Nephron progenitor cell (in vitro differentiated cells): ENCODE measurements at regions not wholly inside any gene's neighbourhood (a gene's known extent, or its start where the extent isn't known, plus 50 kb on each side); places are given as distances from the start of the nearest gene placed in this dataset.

Source experiments
- DNase-seq: peaks from one replicate; pipeline ENCODE4 v3.0.0; 2021
- H3K27ac Mint-ChIP-seq: 2 replicates; pipeline ENCODE4 v1.8.0; 2021; ENCODE audit warnings: mild to moderate bottlenecking, moderate library complexity, mixed read lengths
- H3K27me3 Mint-ChIP-seq: 2 replicates; pipeline ENCODE4 v1.8.0; 2021; ENCODE audit warnings: mild to moderate bottlenecking, low read depth, mixed read lengths; ENCODE audit not compliant: poor library complexity
- H3K36me3 Mint-ChIP-seq: 2 replicates; pipeline ENCODE4 v1.8.0; 2021; ENCODE audit warnings: low read depth, mixed read lengths
- H3K4me1 Mint-ChIP-seq: 2 replicates; pipeline ENCODE4 v1.8.0; 2021; ENCODE audit warnings: mixed read lengths
- H3K4me3 Mint-ChIP-seq: 2 replicates; pipeline ENCODE4 v1.8.0; 2021; ENCODE audit warnings: mild to moderate bottlenecking, moderate library complexity, mixed read lengths
- H3K9me3 Mint-ChIP-seq: 2 replicates; pipeline ENCODE4 v1.8.0; 2021; ENCODE audit warnings: mild to moderate bottlenecking, moderate library complexity, mixed read lengths
- TF ChIP-seq, protein P1 (sequence below): fragments of 200-600 bp; sonication (generic); IDR thresholded peaks from 2 replicates; pipeline ENCODE4 v1.5.0; 2021; ENCODE audit warnings: antibody characterized with exemption

GRCh38 chr2:4873876-4874593 is 818.1 kb upstream of the SOX11 start:
- H3K27ac Mint-ChIP-seq, result peak overlapping the region; percentile 1
- peaks cover 4% of the 10 kb centered on the region for H3K9me3 Mint-ChIP-seq
- H3K4me3 Mint-ChIP-seq, result no peak overlapping the region
- no peaks in the 10 kb centered on the region for H3K27me3 Mint-ChIP-seq
- TF ChIP-seq, protein P1, sequence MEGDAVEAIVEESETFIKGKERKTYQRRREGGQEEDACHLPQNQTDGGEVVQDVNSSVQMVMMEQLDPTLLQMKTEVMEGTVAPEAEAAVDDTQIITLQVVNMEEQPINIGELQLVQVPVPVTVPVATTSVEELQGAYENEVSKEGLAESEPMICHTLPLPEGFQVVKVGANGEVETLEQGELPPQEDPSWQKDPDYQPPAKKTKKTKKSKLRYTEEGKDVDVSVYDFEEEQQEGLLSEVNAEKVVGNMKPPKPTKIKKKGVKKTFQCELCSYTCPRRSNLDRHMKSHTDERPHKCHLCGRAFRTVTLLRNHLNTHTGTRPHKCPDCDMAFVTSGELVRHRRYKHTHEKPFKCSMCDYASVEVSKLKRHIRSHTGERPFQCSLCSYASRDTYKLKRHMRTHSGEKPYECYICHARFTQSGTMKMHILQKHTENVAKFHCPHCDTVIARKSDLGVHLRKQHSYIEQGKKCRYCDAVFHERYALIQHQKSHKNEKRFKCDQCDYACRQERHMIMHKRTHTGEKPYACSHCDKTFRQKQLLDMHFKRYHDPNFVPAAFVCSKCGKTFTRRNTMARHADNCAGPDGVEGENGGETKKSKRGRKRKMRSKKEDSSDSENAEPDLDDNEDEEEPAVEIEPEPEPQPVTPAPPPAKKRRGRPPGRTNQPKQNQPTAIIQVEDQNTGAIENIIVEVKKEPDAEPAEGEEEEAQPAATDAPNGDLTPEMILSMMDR, result no peak
- peaks cover 11% of the 10 kb centered on the region for H3K4me1 Mint-ChIP-seq
- H3K36me3 Mint-ChIP-seq, result no peaks in the 10 kb centered on the region
- no peak for DNase-seq

- Mint-ChIP-seq H3K27me3 (no peaks in the 10 kb centered on the region), H3K4me3 (no peak overlapping the region), H3K36me3 (peaks cover 4% of the 10 kb centered on the region), H3K27ac (no peak overlapping the region), H3K4me1 (no peaks in the 10 kb centered on the region), H3K9me3 (peaks cover 22% of the 10 kb centered on the region)
- TF ChIP-seq, protein P1, result no peak
- no peak for DNase-seq
Observed at GRCh38 chr2:4882421-4882820, 809.8 kb upstream of the SOX11 start.

DNA sequence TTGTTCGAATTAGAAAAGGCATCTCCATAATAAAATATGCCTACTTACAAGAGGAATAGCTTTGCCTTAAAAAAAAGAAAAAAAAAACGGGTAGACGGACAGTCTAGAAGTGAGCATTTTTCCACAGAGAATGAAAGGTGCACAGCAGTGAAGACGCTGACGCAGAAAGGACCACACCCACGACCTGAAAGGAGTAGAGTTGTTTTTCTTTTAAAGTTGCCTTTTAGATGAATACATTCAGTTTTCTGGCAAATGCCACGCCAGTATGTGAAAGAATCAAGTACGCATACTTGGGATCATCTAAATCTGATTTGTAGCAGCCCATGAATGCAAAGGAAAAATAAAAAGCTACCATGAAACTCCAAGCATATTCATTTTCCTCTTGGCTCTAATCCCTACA is 809.2 kb upstream of the SOX11 start:
- Mint-ChIP-seq H3K27me3 (peaks cover under 1% of the 10 kb centered on the region), H3K4me1 (no peaks in the 10 kb centered on the region), H3K4me3 (no peak overlapping the region), H3K9me3 (peaks cover 22% of the 10 kb centered on the region), H3K36me3 (peaks cover 4% of the 10 kb centered on the region), H3K27ac (no peak overlapping the region)
- DNase-seq, result no peak
- TF ChIP-seq, protein P1, result no peak

GRCh38 chr2:4883375-4883774 is 808.8 kb upstream of the SOX11 start:
- DNase-seq, result no peak
- Mint-ChIP-seq H3K27ac (no peak overlapping the region), H3K4me1 (no peaks in the 10 kb centered on the region), H3K27me3 (peaks cover 3% of the 10 kb centered on the region), H3K9me3 (peaks cover 22% of the 10 kb centered on the region), H3K36me3 (peaks cover 4% of the 10 kb centered on the region), H3K4me3 (no peak overlapping the region)
- TF ChIP-seq, protein P1, result no peak

- no peak overlapping the region for H3K4me3 Mint-ChIP-seq
- H3K27ac Mint-ChIP-seq, result no peak overlapping the region
- DNase-seq, result no peak
- H3K27me3 Mint-ChIP-seq, result peaks cover 3% of the 10 kb centered on the region
- H3K36me3 Mint-ChIP-seq, result peaks cover 4% of the 10 kb centered on the region
- TF ChIP-seq, protein P1, result no peak
- peaks cover 22% of the 10 kb centered on the region for H3K9me3 Mint-ChIP-seq
- no peaks in the 10 kb centered on the region for H3K4me1 Mint-ChIP-seq
Observed at GRCh38 chr2:4884117-4884571, 808.0 kb upstream of the SOX11 start.

- TF ChIP-seq, protein P1, result no peak
- Mint-ChIP-seq H3K27me3 (peaks cover 6% of the 10 kb centered on the region), H3K36me3 (no peaks in the 10 kb centered on the region), H3K9me3 (no peaks in the 10 kb centered on the region), H3K4me3 (no peak overlapping the region), H3K27ac (no peak overlapping the region), H3K4me1 (peaks cover 19% of the 10 kb centered on the region)
- no peak for DNase-seq
Observed at GRCh38 chr2:4891394-4891793, 800.8 kb upstream of the SOX11 start.
